Right atrium auricular region (tissue), 2 donors: ENCODE measurements at regions not wholly inside any gene's neighbourhood (a gene's known extent, or its start where the extent isn't known, plus 50 kb on each side); places are given as distances from the start of the nearest gene placed in this dataset.

ENCODE experiments used
- DNase-seq: peaks from one replicate; pipeline ENCODE4 v3.0.0-alpha.2; 2019; ENCODE audit warnings: low spot score
- H3K27ac ChIP-seq, 2 donors: fragments of 200-600 bp; sonication (generic); 1 replicate in 1 of 2; 2 replicates in 1 of 2; pipeline ENCODE4 v1.5.1; 2016 to 2019
- H3K27me3 ChIP-seq, 2 donors: fragments of 200-600 bp; sonication (generic); one replicate each; pipeline versions ENCODE4 v1.5.1 to v1.6.0; 2017 to 2019
- H3K36me3 ChIP-seq: fragments of 200-600 bp; sonication (generic); one replicate; pipeline ENCODE4 v1.5.1; 2016
- H3K4me1 ChIP-seq, 2 donors: fragments of 200-600 bp; sonication (generic); one replicate each; pipeline versions ENCODE4 v1.5.1 to v1.6.0; 2017 to 2019
- H3K4me3 ChIP-seq, 2 donors: fragments of 200-600 bp; sonication (generic); 1 replicate in 1 of 2; 2 replicates in 1 of 2; pipeline ENCODE4 v1.5.1; 2017 to 2019; ENCODE audit warnings: mild to moderate bottlenecking in 1 of 2, moderate library complexity in 1 of 2
- H3K9me3 ChIP-seq, 2 donors: fragments of 200-600 bp; sonication (generic); one replicate each; pipeline ENCODE4 v1.5.1; 2019
- TF ChIP-seq, protein P1 (sequence below), 2 donors: fragments of 200-600 bp; sonication (generic); IDR thresholded peaks; one replicate each; pipeline ENCODE4 v1.5.1; 2019; ENCODE audit warnings: antibody characterized with exemption in 2 of 2

DNA sequence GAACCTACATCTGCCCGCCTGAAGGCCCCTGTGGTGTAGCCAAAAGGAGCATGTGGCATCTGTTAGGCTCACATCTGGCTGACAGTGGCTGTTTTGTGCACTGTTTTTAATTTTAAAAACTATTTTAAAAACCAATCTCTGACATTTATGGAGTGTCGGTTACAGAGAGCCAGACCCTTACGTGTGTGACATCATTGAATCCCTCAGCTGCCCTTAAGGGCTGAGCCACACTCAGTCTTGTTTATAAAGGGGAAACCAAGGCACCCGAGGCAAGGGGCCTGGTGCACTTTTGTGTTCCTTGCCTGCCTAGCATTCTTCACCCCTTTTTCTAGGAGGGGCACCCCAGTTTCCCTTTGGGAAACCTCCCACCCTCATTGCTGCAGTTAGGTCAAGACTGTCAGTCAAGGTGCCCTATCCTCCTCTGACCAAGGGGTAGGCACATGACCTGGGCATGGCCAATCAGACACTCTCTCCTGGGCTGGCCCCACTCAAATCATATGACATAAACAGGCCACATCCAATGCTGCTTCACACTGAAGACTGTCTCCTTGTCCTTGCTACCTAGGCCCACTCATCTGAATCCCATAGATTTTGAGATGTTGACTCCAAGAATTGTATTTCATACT, 105.3 kb downstream of the LSM3 start:
- no peaks in the 10 kb centered on the region for H3K9me3 ChIP-seq
- TF ChIP-seq, protein P1, sequence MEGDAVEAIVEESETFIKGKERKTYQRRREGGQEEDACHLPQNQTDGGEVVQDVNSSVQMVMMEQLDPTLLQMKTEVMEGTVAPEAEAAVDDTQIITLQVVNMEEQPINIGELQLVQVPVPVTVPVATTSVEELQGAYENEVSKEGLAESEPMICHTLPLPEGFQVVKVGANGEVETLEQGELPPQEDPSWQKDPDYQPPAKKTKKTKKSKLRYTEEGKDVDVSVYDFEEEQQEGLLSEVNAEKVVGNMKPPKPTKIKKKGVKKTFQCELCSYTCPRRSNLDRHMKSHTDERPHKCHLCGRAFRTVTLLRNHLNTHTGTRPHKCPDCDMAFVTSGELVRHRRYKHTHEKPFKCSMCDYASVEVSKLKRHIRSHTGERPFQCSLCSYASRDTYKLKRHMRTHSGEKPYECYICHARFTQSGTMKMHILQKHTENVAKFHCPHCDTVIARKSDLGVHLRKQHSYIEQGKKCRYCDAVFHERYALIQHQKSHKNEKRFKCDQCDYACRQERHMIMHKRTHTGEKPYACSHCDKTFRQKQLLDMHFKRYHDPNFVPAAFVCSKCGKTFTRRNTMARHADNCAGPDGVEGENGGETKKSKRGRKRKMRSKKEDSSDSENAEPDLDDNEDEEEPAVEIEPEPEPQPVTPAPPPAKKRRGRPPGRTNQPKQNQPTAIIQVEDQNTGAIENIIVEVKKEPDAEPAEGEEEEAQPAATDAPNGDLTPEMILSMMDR (IDR thresholded peaks at IDR 0.05) = no peak
- H3K4me1 ChIP-seq = peaks cover 0 to 3% of the 10 kb centered on the region in 2 donors
- H3K36me3 ChIP-seq = no peaks in the 10 kb centered on the region
- DNase-seq = no peak
- no peak overlapping the region for H3K4me3 ChIP-seq
- no peaks in the 10 kb centered on the region for H3K27me3 ChIP-seq
- H3K27ac ChIP-seq = no peak overlapping the region

- TF ChIP-seq, protein P1 (IDR thresholded peaks at IDR 0.05) = no peak
- Histone ChIP-seq H3K36me3 (no peaks in the 10 kb centered on the region), H3K4me3 (no peak overlapping the region), H3K9me3 (no peaks in the 10 kb centered on the region), H3K27me3 (no peaks in the 10 kb centered on the region), H3K4me1 (peaks cover 0 to 13% of the 10 kb centered on the region in 2 donors), H3K27ac (no peak overlapping the region)
- DNase-seq = no peak
These were observed 106.3 kb downstream of the LSM3 start for GRCh38 chr3:14284694-14285547.

- Histone ChIP-seq H3K4me1 (peaks cover 0 to 17% of the 10 kb centered on the region in 2 donors), H3K9me3 (no peaks in the 10 kb centered on the region), H3K27me3 (no peaks in the 10 kb centered on the region), H3K4me3 (no peak overlapping the region), H3K27ac (no peak overlapping the region), H3K36me3 (no peaks in the 10 kb centered on the region)
- no peak for DNase-seq
- TF ChIP-seq, protein P1 (IDR thresholded peaks at IDR 0.05) = no peak
These were observed 106.9 kb downstream of the LSM3 start for GRCh38 chr3:14285548-14285925.

- Histone ChIP-seq H3K4me1 (peaks cover 0 to 17% of the 10 kb centered on the region in 2 donors), H3K4me3 (no peak overlapping the region), H3K27me3 (no peaks in the 10 kb centered on the region), H3K27ac (no peak overlapping the region), H3K36me3 (no peaks in the 10 kb centered on the region), H3K9me3 (no peaks in the 10 kb centered on the region)
- no peak for DNase-seq
- TF ChIP-seq, protein P1 (IDR thresholded peaks at IDR 0.05) = no peak
These were observed 108.4 kb downstream of the LSM3 start for GRCh38 chr3:14286887-14287500.

GRCh38 chr3:14288177-14288788, 109.7 kb downstream of the LSM3 start:
- no peaks in the 10 kb centered on the region for H3K36me3 ChIP-seq
- no peaks in the 10 kb centered on the region for H3K27me3 ChIP-seq
- no peak for DNase-seq
- H3K4me1 ChIP-seq = peaks cover 0 to 17% of the 10 kb centered on the region in 2 donors
- TF ChIP-seq, protein P1 (IDR thresholded peaks at IDR 0.05) = no peak
- no peak overlapping the region for H3K4me3 ChIP-seq
- H3K9me3 ChIP-seq = no peaks in the 10 kb centered on the region
- H3K27ac ChIP-seq = no peak overlapping the region
